ENCODE measurements at regions not wholly inside any gene's neighbourhood (a gene's known extent, or its start where the extent isn't known, plus 50 kb on each side); places are given as distances from the start of the nearest gene placed in this dataset.

DNA sequence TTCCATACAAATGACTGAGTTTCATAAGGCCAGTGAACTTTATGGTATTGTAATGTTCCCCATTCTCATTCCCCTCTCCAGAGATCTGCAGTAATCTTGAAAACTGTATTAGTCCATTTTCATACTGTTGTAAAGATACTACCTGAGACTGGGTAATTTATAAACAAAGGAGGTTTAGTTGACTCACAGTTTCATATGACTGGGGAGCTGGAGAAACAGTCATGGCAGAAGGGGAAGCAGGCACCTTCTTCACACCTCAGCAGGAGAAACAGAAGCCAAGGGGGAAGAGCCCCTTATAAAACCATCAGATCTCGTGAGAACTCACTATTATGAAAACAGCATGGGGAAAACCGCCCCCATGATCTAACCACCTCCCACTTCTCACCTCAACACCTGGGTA is 318.7 kb upstream of the KLF12 start:
- H3K56ac ChIP-seq (replicated peaks; ENCODE audit: insufficient read length, low read depth, low read length): no peak overlapping the region
- H2BK12ac ChIP-seq (ENCODE audit: low read depth, low read length): no peak overlapping the region
- H3K23ac ChIP-seq (ENCODE audit: insufficient read length): no peak overlapping the region
- H2BK120ac ChIP-seq (replicated peaks; ENCODE audit: low read depth, low read length): no peak overlapping the region
- H3K27me3 ChIP-seq (replicated peaks in 1 of 4; ENCODE audit: control insufficient read depth in 3 of 4, extremely low read depth in 1 of 4, insufficient read depth in 3 of 4, low read length in 3 of 4): no peaks in the 10 kb centered on the region
- H3K4me1 ChIP-seq (replicated peaks in 1 of 4; ENCODE audit: control insufficient read depth in 3 of 4, insufficient read depth in 4 of 4, low read length in 3 of 4): no peaks in the 10 kb centered on the region
- H4K20me1 ChIP-seq (replicated peaks in 1 of 2; ENCODE audit: control insufficient read depth in 1 of 2, insufficient read depth in 2 of 2, low read length in 2 of 2): no peaks in the 10 kb centered on the region
- 90% methylated on average over 2 of the region's 2 CpGs; no CpG with 5 or more reads in 1 of the 2 experiments for WGBS, 2 experiments (ENCODE audit: extremely low coverage in 1 of 2, insufficient coverage in 1 of 2, insufficient read length in 1 of 2, insufficient replicate concordance in 2 of 2, low coverage in 1 of 2, low lambda C conversion rate in 2 of 2, missing lambda C conversion rate in 1 of 2)
- FAIRE-seq: no peak
- H2BK20ac ChIP-seq (ENCODE audit: low read length): no peak overlapping the region
- H4K5ac ChIP-seq (ENCODE audit: insufficient read length, low read depth, low read length): no peak overlapping the region
- H3K9me3 ChIP-seq (ENCODE audit: insufficient read depth in 2 of 2, low read depth in 1 of 2, low read length in 1 of 2): no peaks in the 10 kb centered on the region
- no peak overlapping the region for H2BK5ac ChIP-seq (ENCODE audit: low read depth, low read length)
- H2BK15ac ChIP-seq (ENCODE audit: low read length): no peak overlapping the region
- no peaks in the 10 kb centered on the region for H3K23me2 ChIP-seq (ENCODE audit: low read depth, low read length)
- H4K8ac ChIP-seq (ENCODE audit: extremely low read depth, insufficient read depth, low read length): no peak overlapping the region
- H2AK5ac ChIP-seq (ENCODE audit: low read depth, low read length): no peak overlapping the region
- H3K79me1 ChIP-seq (ENCODE audit: low read depth, low read length): no peaks in the 10 kb centered on the region
- H3K79me2 ChIP-seq (ENCODE audit: control insufficient read depth in 1 of 2, insufficient read depth in 2 of 2, low read length in 2 of 2): no peaks in the 10 kb centered on the region
- no peak for DNase-seq (ENCODE audit: low read depth in 1 of 2, low spot score in 2 of 2)
- no peak overlapping the region for H3K4ac ChIP-seq (replicated peaks; ENCODE audit: insufficient read length, low read depth, low read length)
- no peak overlapping the region for H4K91ac ChIP-seq (replicated peaks; ENCODE audit: insufficient read length, low read length)
- H3K27ac ChIP-seq (ENCODE audit: low read depth, low read length): no peak overlapping the region
- no peaks in the 10 kb centered on the region for H3K36me3 ChIP-seq (ENCODE audit: control insufficient read depth in 2 of 4, insufficient read depth in 4 of 4, low read length in 3 of 4)
- POLR2A ChIA-PET (ENCODE audit: partially characterized antibody): no interaction called here
- no peak overlapping the region for H3K4me3 ChIP-seq (ENCODE audit: extremely low read depth in 1 of 4, insufficient read depth in 2 of 4, low read depth in 3 of 4, low read length in 4 of 4)
- CTCF ChIA-PET (ENCODE audit: partially characterized antibody): no interaction called here
- H3K14ac ChIP-seq (ENCODE audit: insufficient read length): no peak overlapping the region
- H3K9ac ChIP-seq (replicated peaks in 1 of 4; ENCODE audit: extremely low read depth in 1 of 4, low read depth in 3 of 4, low read length in 3 of 4): no peak overlapping the region
- no peak overlapping the region for H3K18ac ChIP-seq (ENCODE audit: extremely low read depth, low read length)
- no peak overlapping the region for H3K4me2 ChIP-seq (ENCODE audit: insufficient read depth in 1 of 2, low read depth in 2 of 2, low read length in 2 of 2)
- H2AFZ ChIP-seq (ENCODE audit: low read length): no peak overlapping the region
- TF ChIP-seq, protein P1, sequence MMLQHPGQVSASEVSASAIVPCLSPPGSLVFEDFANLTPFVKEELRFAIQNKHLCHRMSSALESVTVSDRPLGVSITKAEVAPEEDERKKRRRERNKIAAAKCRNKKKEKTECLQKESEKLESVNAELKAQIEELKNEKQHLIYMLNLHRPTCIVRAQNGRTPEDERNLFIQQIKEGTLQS (IDR thresholded peaks at IDR 0.05; ENCODE audit: insufficient read depth, low read depth, low read length): no peak
- TF ChIP-seq RFX5 (IDR thresholded peaks at IDR 0.05; ENCODE audit: borderline replicate concordance, low read depth, low read length) (no peak), HDAC2 (IDR thresholded peaks at IDR 0.05; ENCODE audit: borderline replicate concordance in 1 of 2, low read depth in 2 of 2, low read length in 2 of 2) (no peak), SIRT6 (IDR thresholded peaks at IDR 0.05; ENCODE audit: low read length) (no peak), CBX8 (IDR thresholded peaks at IDR 0.05; ENCODE audit: borderline replicate concordance, low read depth, low read length) (no peak), SP4 (IDR thresholded peaks at IDR 0.05; ENCODE audit: low read length) (no peak), CBX5 (IDR thresholded peaks at IDR 0.05; ENCODE audit: low read depth, low read length) (no peak), POU5F1 (IDR thresholded peaks at IDR 0.05; ENCODE audit: low read depth, low read length) (no peak), EZH2 (IDR thresholded peaks at IDR 0.05; ENCODE audit: low read depth, low read length, severe bottlenecking) (no peak), NANOG (IDR thresholded peaks at IDR 0.05; ENCODE audit: insufficient read depth, low read depth, low read length, poor library complexity, severe bottlenecking) (no peak), RXRA (IDR thresholded peaks at IDR 0.05; ENCODE audit: insufficient read depth, low read depth, low read length) (no peak), SRF (IDR thresholded peaks at IDR 0.05; ENCODE audit: low read depth, low read length) (no peak), POLR2AphosphoS5 (IDR thresholded peaks at IDR 0.05; ENCODE audit: low read depth, low read length) (no peak), BCL11A (IDR thresholded peaks at IDR 0.05; ENCODE audit: low read depth in 2 of 2, low read length in 2 of 2) (no peak), SAP30 (IDR thresholded peaks at IDR 0.05; ENCODE audit: insufficient read depth, insufficient replicate concordance, low read length) (no peak)
